ENCODE measurements at regions not wholly inside any gene's neighbourhood (a gene's known extent, or its start where the extent isn't known, plus 50 kb on each side); places are given as distances from the start of the nearest gene placed in this dataset.

- H3K9ac ChIP-seq (ENCODE audit: low read length in 2 of 2) = no peak overlapping the region
- H3K4me1 ChIP-seq (ENCODE audit: control insufficient read depth, insufficient read depth, low read length) = no peaks in the 10 kb centered on the region
- H3K4me3 ChIP-seq (ENCODE audit: low read length in 2 of 2) = no peak overlapping the region
- no peaks in the 10 kb centered on the region for H3K36me3 ChIP-seq (ENCODE audit: control insufficient read depth in 2 of 2, insufficient read depth in 2 of 2, low read length in 2 of 2)
- H3K9me3 ChIP-seq (ENCODE audit: control insufficient read depth in 2 of 2, low read length in 2 of 2) = no peaks in the 10 kb centered on the region
- no peaks in the 10 kb centered on the region for H3K27me3 ChIP-seq (ENCODE audit: control insufficient read depth in 1 of 2, insufficient read depth in 2 of 2, low read length in 2 of 2)
- H3K27ac ChIP-seq (ENCODE audit: low read length) = no peak overlapping the region
These were observed 78.8 kb upstream of the RTL1 start for GRCh38 chr14:100982353-100982752.

- Histone ChIP-seq H3K27me3 (ENCODE audit: control insufficient read depth in 1 of 2, insufficient read depth in 2 of 2, low read length in 2 of 2) (no peaks in the 10 kb centered on the region), H3K4me1 (ENCODE audit: control insufficient read depth, insufficient read depth, low read length) (no peaks in the 10 kb centered on the region), H3K9me3 (ENCODE audit: control insufficient read depth in 2 of 2, low read length in 2 of 2) (no peaks in the 10 kb centered on the region), H3K9ac (ENCODE audit: low read length in 2 of 2) (no peak overlapping the region), H3K4me3 (ENCODE audit: low read length in 2 of 2) (no peak overlapping the region), H3K27ac (ENCODE audit: low read length) (no peak overlapping the region), H3K36me3 (ENCODE audit: control insufficient read depth in 2 of 2, insufficient read depth in 2 of 2, low read length in 2 of 2) (no peaks in the 10 kb centered on the region)
These were observed 79.2 kb upstream of the RTL1 start for GRCh38 chr14:100982762-100983161.

- Histone ChIP-seq H3K9me3 (ENCODE audit: control insufficient read depth in 2 of 2, low read length in 2 of 2) (no peaks in the 10 kb centered on the region), H3K4me1 (ENCODE audit: control insufficient read depth, insufficient read depth, low read length) (no peaks in the 10 kb centered on the region), H3K27ac (ENCODE audit: low read length) (no peak overlapping the region), H3K4me3 (ENCODE audit: low read length in 2 of 2) (no peak overlapping the region), H3K27me3 (ENCODE audit: control insufficient read depth in 1 of 2, insufficient read depth in 2 of 2, low read length in 2 of 2) (no peaks in the 10 kb centered on the region), H3K36me3 (ENCODE audit: control insufficient read depth in 2 of 2, insufficient read depth in 2 of 2, low read length in 2 of 2) (no peaks in the 10 kb centered on the region), H3K9ac (ENCODE audit: low read length in 2 of 2) (no peak overlapping the region)
These were observed 80.2 kb upstream of the RTL1 start for GRCh38 chr14:100983710-100984109.

GRCh38 chr14:100988011-100988410 lies 84.5 kb upstream of the RTL1 start:
- Histone ChIP-seq H3K27me3 (ENCODE audit: control insufficient read depth in 1 of 2, insufficient read depth in 2 of 2, low read length in 2 of 2) (no peaks in the 10 kb centered on the region), H3K4me3 (ENCODE audit: low read length in 2 of 2) (no peak overlapping the region), H3K4me1 (ENCODE audit: control insufficient read depth, insufficient read depth, low read length) (no peaks in the 10 kb centered on the region), H3K36me3 (ENCODE audit: control insufficient read depth in 2 of 2, insufficient read depth in 2 of 2, low read length in 2 of 2) (no peaks in the 10 kb centered on the region), H3K27ac (ENCODE audit: low read length) (no peak overlapping the region), H3K9ac (ENCODE audit: low read length in 2 of 2) (no peak overlapping the region), H3K9me3 (ENCODE audit: control insufficient read depth in 2 of 2, low read length in 2 of 2) (no peaks in the 10 kb centered on the region)

- Histone ChIP-seq H3K4me1 (ENCODE audit: control insufficient read depth, insufficient read depth, low read length) (no peaks in the 10 kb centered on the region), H3K27me3 (ENCODE audit: control insufficient read depth in 1 of 2, insufficient read depth in 2 of 2, low read length in 2 of 2) (no peaks in the 10 kb centered on the region), H3K9ac (ENCODE audit: low read length in 2 of 2) (no peak overlapping the region), H3K36me3 (ENCODE audit: control insufficient read depth in 2 of 2, insufficient read depth in 2 of 2, low read length in 2 of 2) (no peaks in the 10 kb centered on the region), H3K4me3 (ENCODE audit: low read length in 2 of 2) (no peak overlapping the region), H3K27ac (ENCODE audit: low read length) (no peak overlapping the region), H3K9me3 (ENCODE audit: control insufficient read depth in 2 of 2, low read length in 2 of 2) (no peaks in the 10 kb centered on the region)
These were observed 84.9 kb upstream of the RTL1 start for GRCh38 chr14:100988411-100988900.

- Histone ChIP-seq H3K27ac (ENCODE audit: low read length) (no peak overlapping the region), H3K9me3 (ENCODE audit: control insufficient read depth in 2 of 2, low read length in 2 of 2) (no peaks in the 10 kb centered on the region), H3K36me3 (ENCODE audit: control insufficient read depth in 2 of 2, insufficient read depth in 2 of 2, low read length in 2 of 2) (no peaks in the 10 kb centered on the region), H3K27me3 (ENCODE audit: control insufficient read depth in 1 of 2, insufficient read depth in 2 of 2, low read length in 2 of 2) (no peaks in the 10 kb centered on the region), H3K4me1 (ENCODE audit: control insufficient read depth, insufficient read depth, low read length) (no peaks in the 10 kb centered on the region), H3K4me3 (ENCODE audit: low read length in 2 of 2) (no peak overlapping the region), H3K9ac (ENCODE audit: low read length in 2 of 2) (no peak overlapping the region)
These were observed 85.4 kb upstream of the RTL1 start for GRCh38 chr14:100988956-100989355.

- no peaks in the 10 kb centered on the region for H3K27me3 ChIP-seq (ENCODE audit: control insufficient read depth in 1 of 2, insufficient read depth in 2 of 2, low read length in 2 of 2)
- H3K27ac ChIP-seq (ENCODE audit: low read length) = no peak overlapping the region
- H3K4me1 ChIP-seq (ENCODE audit: control insufficient read depth, insufficient read depth, low read length) = no peaks in the 10 kb centered on the region
- no peaks in the 10 kb centered on the region for H3K9me3 ChIP-seq (ENCODE audit: control insufficient read depth in 2 of 2, low read length in 2 of 2)
- H3K4me3 ChIP-seq (ENCODE audit: low read length in 2 of 2) = no peak overlapping the region
- no peak overlapping the region for H3K9ac ChIP-seq (ENCODE audit: low read length in 2 of 2)
- H3K36me3 ChIP-seq (ENCODE audit: control insufficient read depth in 2 of 2, insufficient read depth in 2 of 2, low read length in 2 of 2) = no peaks in the 10 kb centered on the region
These were observed 86.4 kb upstream of the RTL1 start for GRCh38 chr14:100989924-100990323.

- no peaks in the 10 kb centered on the region for H3K36me3 ChIP-seq (ENCODE audit: control insufficient read depth in 2 of 2, insufficient read depth in 2 of 2, low read length in 2 of 2)
- no peaks in the 10 kb centered on the region for H3K4me1 ChIP-seq (ENCODE audit: control insufficient read depth, insufficient read depth, low read length)
- no peak overlapping the region for H3K4me3 ChIP-seq (ENCODE audit: low read length in 2 of 2)
- H3K9ac ChIP-seq (ENCODE audit: low read length in 2 of 2) = no peak overlapping the region
- no peak overlapping the region for H3K27ac ChIP-seq (ENCODE audit: low read length)
- no peaks in the 10 kb centered on the region for H3K9me3 ChIP-seq (ENCODE audit: control insufficient read depth in 2 of 2, low read length in 2 of 2)
- H3K27me3 ChIP-seq (ENCODE audit: control insufficient read depth in 1 of 2, insufficient read depth in 2 of 2, low read length in 2 of 2) = no peaks in the 10 kb centered on the region
These were observed 90.6 kb upstream of the RTL1 start for GRCh38 chr14:100994082-100994481.

GRCh38 chr14:100994756-100995330 lies 91.3 kb upstream of the RTL1 start:
- Histone ChIP-seq H3K4me3 (ENCODE audit: low read length in 2 of 2) (no peak overlapping the region), H3K9me3 (ENCODE audit: control insufficient read depth in 2 of 2, low read length in 2 of 2) (no peaks in the 10 kb centered on the region), H3K36me3 (ENCODE audit: control insufficient read depth in 2 of 2, insufficient read depth in 2 of 2, low read length in 2 of 2) (no peaks in the 10 kb centered on the region), H3K27ac (ENCODE audit: low read length) (no peak overlapping the region), H3K4me1 (ENCODE audit: control insufficient read depth, insufficient read depth, low read length) (no peaks in the 10 kb centered on the region), H3K9ac (ENCODE audit: low read length in 2 of 2) (no peak overlapping the region), H3K27me3 (ENCODE audit: control insufficient read depth in 1 of 2, insufficient read depth in 2 of 2, low read length in 2 of 2) (no peaks in the 10 kb centered on the region)

GRCh38 chr14:101000711-101001250 lies 97.3 kb upstream of the RTL1 start:
- H3K36me3 ChIP-seq (ENCODE audit: control insufficient read depth in 2 of 2, insufficient read depth in 2 of 2, low read length in 2 of 2) = no peaks in the 10 kb centered on the region
- H3K27me3 ChIP-seq (ENCODE audit: control insufficient read depth in 1 of 2, insufficient read depth in 2 of 2, low read length in 2 of 2) = peaks cover 0 to 2% of the 10 kb centered on the region in 2 donors
- no peak overlapping the region for H3K4me3 ChIP-seq (ENCODE audit: low read length in 2 of 2)
- peaks cover 4% of the 10 kb centered on the region for H3K4me1 ChIP-seq (ENCODE audit: control insufficient read depth, insufficient read depth, low read length)
- peaks cover 0 to 6% of the 10 kb centered on the region in 2 donors for H3K9me3 ChIP-seq (ENCODE audit: control insufficient read depth in 2 of 2, low read length in 2 of 2)
- H3K9ac ChIP-seq (ENCODE audit: low read length in 2 of 2) = no peak overlapping the region
- H3K27ac ChIP-seq (ENCODE audit: low read length) = no peak overlapping the region

- Histone ChIP-seq H3K27me3 (ENCODE audit: control insufficient read depth in 1 of 2, insufficient read depth in 2 of 2, low read length in 2 of 2) (peaks cover 0 to 2% of the 10 kb centered on the region in 2 donors), H3K4me1 (ENCODE audit: control insufficient read depth, insufficient read depth, low read length) (peaks cover 4% of the 10 kb centered on the region), H3K4me3 (ENCODE audit: low read length in 2 of 2) (no peak overlapping the region), H3K9ac (ENCODE audit: low read length in 2 of 2) (no peak overlapping the region), H3K36me3 (ENCODE audit: control insufficient read depth in 2 of 2, insufficient read depth in 2 of 2, low read length in 2 of 2) (no peaks in the 10 kb centered on the region), H3K27ac (ENCODE audit: low read length) (no peak overlapping the region), H3K9me3 (ENCODE audit: control insufficient read depth in 2 of 2, low read length in 2 of 2) (peaks cover 0 to 6% of the 10 kb centered on the region in 2 donors)
These were observed 98.0 kb upstream of the RTL1 start for GRCh38 chr14:101001311-101002069.

All from stomach smooth muscle (tissue), 2 donors.